UCSD-AML1 (cell line): ENCODE measurements at regions not wholly inside any gene's neighbourhood (a gene's known extent, or its start where the extent isn't known, plus 50 kb on each side); places are given as distances from the start of the nearest gene placed in this dataset.

ENCODE experiments used
- DNase-seq: peaks from one replicate; lab custom pipeline; 2025; ENCODE audit not compliant: unreplicated experiment; lab: John Stamatoyannopoulos, UW

GRCh38 chr4:170657761-170658160 lies 568.0 kb upstream of the AADAT start:
- DNase-seq: no peak

GRCh38 chr4:170656506-170656905 lies 566.8 kb upstream of the AADAT start:
- no peak for DNase-seq

- no peak for DNase-seq
Measured at GRCh38 chr4:170652571-170652970, 562.8 kb upstream of the AADAT start.

GRCh38 chr4:170651786-170652185 lies 562.0 kb upstream of the AADAT start:
- DNase-seq: no peak

- DNase-seq: no peak
Measured at GRCh38 chr4:170627418-170627817, 537.7 kb upstream of the AADAT start.

- DNase-seq: no peak
Measured at GRCh38 chr4:170623899-170624298, 534.1 kb upstream of the AADAT start.

- DNase-seq: no peak
Measured at GRCh38 chr4:170610434-170610833, 520.7 kb upstream of the AADAT start.

- no peak for DNase-seq
Measured at GRCh38 chr4:170599894-170600293, 510.1 kb upstream of the AADAT start.

GRCh38 chr4:170591076-170591475 lies 501.3 kb upstream of the AADAT start:
- no peak for DNase-seq

GRCh38 chr4:170589597-170590191 lies 499.9 kb upstream of the AADAT start:
- DNase-seq: no peak

GRCh38 chr4:170581969-170582368 lies 492.2 kb upstream of the AADAT start:
- no peak for DNase-seq

- DNase-seq: no peak
Measured at GRCh38 chr4:170581322-170581721, 491.6 kb upstream of the AADAT start.

- DNase-seq: no peak
Measured at GRCh38 chr4:170580651-170581050, 490.9 kb upstream of the AADAT start.

GRCh38 chr4:170538821-170539473 lies 449.2 kb upstream of the AADAT start:
- no peak for DNase-seq

GRCh38 chr4:170529748-170530722 lies 440.3 kb upstream of the AADAT start:
- no peak for DNase-seq

GRCh38 chr4:170526471-170526870 lies 436.7 kb upstream of the AADAT start:
- no peak for DNase-seq

GRCh38 chr4:170522427-170522970 lies 432.7 kb upstream of the AADAT start:
- DNase-seq: no peak

GRCh38 chr4:170497689-170498088 lies 407.9 kb upstream of the AADAT start:
- DNase-seq: no peak

GRCh38 chr4:170497112-170497511 lies 407.4 kb upstream of the AADAT start:
- peak; percentile 42 for DNase-seq

- no peak for DNase-seq
Measured at GRCh38 chr4:170491981-170492380, 402.2 kb upstream of the AADAT start.

GRCh38 chr4:170476351-170476750 lies 386.6 kb upstream of the AADAT start:
- DNase-seq: no peak

- DNase-seq: no peak
Measured at GRCh38 chr4:170465429-170465828, 375.7 kb upstream of the AADAT start.
